Kasumi-1 (cell line): ENCODE measurements at regions not wholly inside any gene's neighbourhood (a gene's known extent, or its start where the extent isn't known, plus 50 kb on each side); places are given as distances from the start of the nearest gene placed in this dataset.
"Not testable (repeated sequence)": the region's sequence is repeated elsewhere in the genome, so short reads cannot be mapped to it uniquely, and the experiment has no call there.

Source experiments
- DNase-seq, 2 experiments: peaks; one replicate each; lab custom pipeline; 2025; lab: John Stamatoyannopoulos, UW

- DNase-seq = no peak
Measured at GRCh38 chr11:49316180-49316579, 107.8 kb upstream of the FOLH1 start.

- no peak for DNase-seq
Measured at GRCh38 chr11:49303080-49303479, 94.7 kb upstream of the FOLH1 start.

- DNase-seq = no peak
Measured at GRCh38 chr11:49302360-49302759, 94.0 kb upstream of the FOLH1 start.

GRCh38 chr11:49298017-49298416, 89.6 kb upstream of the FOLH1 start:
- not testable (repeated sequence) for DNase-seq

GRCh38 chr11:49283911-49284310, 75.5 kb upstream of the FOLH1 start:
- DNase-seq = not testable (repeated sequence)

- DNase-seq = not testable (repeated sequence)
Measured at GRCh38 chr11:49283282-49283681, 74.9 kb upstream of the FOLH1 start.

GRCh38 chr11:49282125-49282524, 73.7 kb upstream of the FOLH1 start:
- DNase-seq = not testable (repeated sequence)

GRCh38 chr11:49277951-49278350, 69.5 kb upstream of the FOLH1 start:
- DNase-seq = not testable (repeated sequence)
